Keratinocyte (primary cell): ENCODE measurements at regions not wholly inside any gene's neighbourhood (a gene's known extent, or its start where the extent isn't known, plus 50 kb on each side); places are given as distances from the start of the nearest gene placed in this dataset.

Experiments
- DNase-seq: peaks from one replicate; pipeline ENCODE4 v3.0.0-alpha.2; 2011; ENCODE audit warnings: low read depth, missing footprints, low spot score
- FAIRE-seq: peaks from 2 replicates; lab custom pipeline; 2011; peaks lifted over from hg19 to GRCh38; lab: Jason Lieb, UNC
- H2AFZ ChIP-seq: 2 replicates; pipeline ENCODE4 v1.6.0; 2012; ENCODE audit warnings: low read length, control low read depth, inconsistent platforms; ENCODE audit not compliant: control insufficient read depth
- H3K27ac ChIP-seq: 2 replicates; pipeline ENCODE4 v1.5.1; 2011; ENCODE audit warnings: low read length; ENCODE audit not compliant: control insufficient read depth, insufficient read depth
- H3K27me3 ChIP-seq: 3 replicates; pipeline ENCODE4 v1.6.0; 2011; ENCODE audit warnings: low read length; ENCODE audit not compliant: control insufficient read depth, insufficient read depth; ENCODE audit errors: extremely low read depth
- H3K36me3 ChIP-seq, 2 experiments: 2 replicates in 1 of 2; 3 replicates in 1 of 2; pipeline ENCODE4 v1.5.1; 2011; ENCODE audit warnings: low read length in 2 of 2, mild to moderate bottlenecking in 1 of 2; ENCODE audit not compliant: control insufficient read depth in 2 of 2, insufficient read depth in 2 of 2; ENCODE audit errors: extremely low read depth in 1 of 2
- H3K4me1 ChIP-seq: 3 replicates; pipeline ENCODE4 v1.5.1; 2011; ENCODE audit warnings: low read length; ENCODE audit not compliant: control insufficient read depth, insufficient read depth; ENCODE audit errors: extremely low read depth
- H3K4me2 ChIP-seq: 3 replicates; pipeline ENCODE4 v1.6.0; 2011; ENCODE audit warnings: low read depth, low read length; ENCODE audit not compliant: control insufficient read depth, insufficient read depth; ENCODE audit errors: extremely low read depth
- H3K4me3 ChIP-seq, 3 experiments: fragments of 200-600 bp in 1 of 3; sonication (generic) in 1 of 3; 2 replicates in 2 of 3; 3 replicates in 1 of 3; pipeline ENCODE4 v1.5.1; 2011 to 2016; ENCODE audit warnings: low read length in 3 of 3, mild to moderate bottlenecking in 3 of 3, control low read depth in 2 of 3, inconsistent platforms in 1 of 3, low read depth in 1 of 3, mixed read lengths in 1 of 3, mixed run types in 1 of 3, moderate library complexity in 1 of 3; ENCODE audit not compliant: control insufficient read depth in 2 of 3, insufficient read depth in 2 of 3; ENCODE audit errors: extremely low read depth in 1 of 3
- H3K79me2 ChIP-seq: 2 replicates; pipeline ENCODE4 v1.6.0; 2012; ENCODE audit warnings: low read length; ENCODE audit not compliant: control insufficient read depth, insufficient read depth
- H3K9ac ChIP-seq: 3 replicates; pipeline ENCODE4 v1.6.0; 2011; ENCODE audit warnings: low read length; ENCODE audit not compliant: control insufficient read depth, insufficient read depth; ENCODE audit errors: extremely low read depth
- H3K9me1 ChIP-seq: 3 replicates; pipeline ENCODE4 v1.6.0; 2011; ENCODE audit warnings: low read length; ENCODE audit not compliant: control insufficient read depth, insufficient read depth; ENCODE audit errors: extremely low read depth
- H3K9me3 ChIP-seq: 2 replicates; pipeline ENCODE4 v1.5.1; 2012; ENCODE audit warnings: low read depth, low read length; ENCODE audit not compliant: control insufficient read depth
- H4K20me1 ChIP-seq: 3 replicates; pipeline ENCODE4 v1.6.0; 2011; ENCODE audit warnings: low read length; ENCODE audit not compliant: control insufficient read depth, insufficient read depth; ENCODE audit errors: extremely low read depth
- CTCF ChIP-seq, 3 experiments: IDR thresholded peaks in 1 of 3; conservative IDR thresholded peaks in 1 of 3; optimal IDR thresholded peaks in 1 of 3; 2 replicates in 2 of 3; 3 replicates in 1 of 3; pipeline versions ENCODE3 to v1.5.1; 2011; ENCODE audit warnings: low read length in 3 of 3, mild to moderate bottlenecking in 3 of 3, moderate library complexity in 2 of 3, control low read depth in 1 of 3, inconsistent platforms in 1 of 3; ENCODE audit not compliant: insufficient read depth in 2 of 3; ENCODE audit errors: extremely low read depth in 1 of 3
- EZH2 ChIP-seq: IDR thresholded peaks from one replicate; pipeline ENCODE4 v1.6.1; 2012; ENCODE audit warnings: inconsistent platforms, mild to moderate bottlenecking, low read length, moderate library complexity
- dilution Hi-C: fragments of 300-500 bp; cut with MboI; formaldehyde crosslinking; loops from one replicate; pipeline ENCODE4 v1.7.0; 2020; ENCODE audit warnings: low sequenced_read_pairs; ENCODE audit not compliant: extremely low pct_ligation_motif_present

GRCh38 chr1:57858740-57859139, 434.9 kb upstream of the DAB1 start:
- Histone ChIP-seq H3K27me3 (no peaks in the 10 kb centered on the region), H3K9me3 (no peaks in the 10 kb centered on the region), H3K4me3 (no peak overlapping the region), H3K4me1 (peaks cover 28% of the 10 kb centered on the region), H3K9ac (no peak overlapping the region), H2AFZ (peak overlapping the region; percentile 38), H3K36me3 (no peaks in the 10 kb centered on the region), H3K27ac (no peak overlapping the region), H3K79me2 (no peaks in the 10 kb centered on the region), H3K4me2 (no peak overlapping the region), H4K20me1 (no peaks in the 10 kb centered on the region), H3K9me1 (no peaks in the 10 kb centered on the region)
- DNase-seq (no peak), FAIRE-seq (peak; percentile 73)
- TF ChIP-seq CTCF (optimal IDR thresholded peaks at IDR 0.05 in 1 of 3, IDR thresholded peaks at IDR 0.05 in 1 of 3, conservative IDR thresholded peaks at IDR 0.05 in 1 of 3; ENCODE audit: extremely low read depth in 1 of 3, insufficient read depth in 2 of 3, low read length in 3 of 3) (no peak), EZH2 (no peak)
- dilution Hi-C loops: no loop called here

- H3K27me3 ChIP-seq: no peaks in the 10 kb centered on the region
- no peak overlapping the region for H2AFZ ChIP-seq
- FAIRE-seq (no peak), DNase-seq (no peak)
- dilution Hi-C loops: no loop called here
- TF ChIP-seq EZH2: no peak
- no peak for TF ChIP-seq CTCF (optimal IDR thresholded peaks at IDR 0.05 in 1 of 3, IDR thresholded peaks at IDR 0.05 in 1 of 3, conservative IDR thresholded peaks at IDR 0.05 in 1 of 3; ENCODE audit: extremely low read depth in 1 of 3, insufficient read depth in 2 of 3, low read length in 3 of 3)
- H3K4me2 ChIP-seq: peak overlapping the region; percentile 37
- H3K9me1 ChIP-seq: no peaks in the 10 kb centered on the region
- no peaks in the 10 kb centered on the region for H3K79me2 ChIP-seq
- H3K4me3 ChIP-seq: no peak overlapping the region
- no peak overlapping the region for H3K9ac ChIP-seq
- H3K9me3 ChIP-seq: no peaks in the 10 kb centered on the region
- H4K20me1 ChIP-seq: no peaks in the 10 kb centered on the region
- H3K4me1 ChIP-seq: peaks cover 28% of the 10 kb centered on the region
- H3K36me3 ChIP-seq: no peaks in the 10 kb centered on the region
- peak overlapping the region; percentile 40 for H3K27ac ChIP-seq
Measured at GRCh38 chr1:57857809-57858208, 433.9 kb upstream of the DAB1 start.
